Thyroid gland (tissue), 4 donors: ENCODE measurements at regions not wholly inside any gene's neighbourhood (a gene's known extent, or its start where the extent isn't known, plus 50 kb on each side); places are given as distances from the start of the nearest gene placed in this dataset.

ENCODE experiments used
- POLR2A ChIP-seq, 2 donors: fragments of 450-650 bp; IDR thresholded peaks; one replicate each; pipeline ENCODE4 v1.6.1; 2017; ENCODE audit warnings: antibody characterized with exemption in 2 of 2, mild to moderate bottlenecking in 2 of 2, moderate library complexity in 1 of 2
- TF ChIP-seq, protein P1 (sequence below), 6 experiments: fragments of 200-600 bp in 3 of 6; fragments of 450-650 bp in 3 of 6; sonication (generic) in 3 of 6; IDR thresholded peaks; one replicate each; pipeline ENCODE4 v1.5.1; 2016 to 2019; ENCODE audit warnings: antibody characterized with exemption in 6 of 6, mild to moderate bottlenecking in 2 of 6, inconsistent platforms in 1 of 6, moderate library complexity in 1 of 6

DNA sequence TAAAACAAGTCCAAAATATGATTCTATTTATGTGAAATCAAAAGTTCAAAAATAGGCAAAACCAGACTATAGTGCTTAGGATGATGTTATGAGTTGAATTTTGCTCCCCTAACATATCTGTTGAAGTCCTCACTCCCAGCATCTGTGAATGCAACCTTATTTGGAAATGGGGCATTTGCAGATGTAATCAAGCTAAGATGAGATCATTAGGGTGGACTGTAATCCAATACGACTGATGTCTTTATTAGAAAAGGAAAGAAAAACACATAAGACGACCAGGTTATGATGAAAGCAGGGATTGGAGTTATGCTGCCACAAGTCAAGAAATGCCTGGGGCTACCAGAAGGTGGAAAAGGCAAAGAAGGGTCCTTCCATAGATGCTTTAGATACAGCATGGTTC is 110.5 kb upstream of the CCDC39 start:
- TF ChIP-seq POLR2A (IDR thresholded peaks at IDR 0.05), result no peak
- TF ChIP-seq, protein P1, sequence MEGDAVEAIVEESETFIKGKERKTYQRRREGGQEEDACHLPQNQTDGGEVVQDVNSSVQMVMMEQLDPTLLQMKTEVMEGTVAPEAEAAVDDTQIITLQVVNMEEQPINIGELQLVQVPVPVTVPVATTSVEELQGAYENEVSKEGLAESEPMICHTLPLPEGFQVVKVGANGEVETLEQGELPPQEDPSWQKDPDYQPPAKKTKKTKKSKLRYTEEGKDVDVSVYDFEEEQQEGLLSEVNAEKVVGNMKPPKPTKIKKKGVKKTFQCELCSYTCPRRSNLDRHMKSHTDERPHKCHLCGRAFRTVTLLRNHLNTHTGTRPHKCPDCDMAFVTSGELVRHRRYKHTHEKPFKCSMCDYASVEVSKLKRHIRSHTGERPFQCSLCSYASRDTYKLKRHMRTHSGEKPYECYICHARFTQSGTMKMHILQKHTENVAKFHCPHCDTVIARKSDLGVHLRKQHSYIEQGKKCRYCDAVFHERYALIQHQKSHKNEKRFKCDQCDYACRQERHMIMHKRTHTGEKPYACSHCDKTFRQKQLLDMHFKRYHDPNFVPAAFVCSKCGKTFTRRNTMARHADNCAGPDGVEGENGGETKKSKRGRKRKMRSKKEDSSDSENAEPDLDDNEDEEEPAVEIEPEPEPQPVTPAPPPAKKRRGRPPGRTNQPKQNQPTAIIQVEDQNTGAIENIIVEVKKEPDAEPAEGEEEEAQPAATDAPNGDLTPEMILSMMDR (IDR thresholded peaks at IDR 0.05), result no peak
